Astrocyte (in vitro differentiated cells and primary cell): ENCODE measurements at regions not wholly inside any gene's neighbourhood (a gene's known extent, or its start where the extent isn't known, plus 50 kb on each side); places are given as distances from the start of the nearest gene placed in this dataset.

ENCODE experiments used
- DNase-seq: peaks from one replicate; pipeline ENCODE4 v3.0.0-alpha.2; 2010; ENCODE audit warnings: low read depth
- FAIRE-seq: peaks from 2 replicates; lab custom pipeline; 2011; peaks lifted over from hg19 to GRCh38; lab: Jason Lieb, UNC
- H2AFZ ChIP-seq: 2 replicates; pipeline ENCODE4 v1.6.0; 2012; ENCODE audit warnings: low read depth, low read length, inconsistent platforms
- H3K27ac ChIP-seq: 2 replicates; pipeline ENCODE4 v1.5.1; 2011; ENCODE audit warnings: low read depth, low read length, inconsistent platforms
- H3K27me3 ChIP-seq: 2 replicates; pipeline ENCODE4 v1.6.0; 2011; ENCODE audit warnings: low read length, inconsistent platforms; ENCODE audit not compliant: insufficient read depth
- H3K36me3 ChIP-seq: 2 replicates; pipeline ENCODE4 v1.5.1; 2011; ENCODE audit warnings: low read length, inconsistent platforms; ENCODE audit not compliant: insufficient read depth
- H3K4me1 ChIP-seq: 2 replicates; pipeline ENCODE4 v1.5.1; 2011; ENCODE audit warnings: low read length, inconsistent platforms; ENCODE audit not compliant: insufficient read depth
- H3K4me2 ChIP-seq: 2 replicates; pipeline ENCODE4 v1.6.0; 2012; ENCODE audit warnings: low read length, inconsistent platforms
- H3K4me3 ChIP-seq: 2 replicates; pipeline ENCODE4 v1.5.1; 2011; ENCODE audit warnings: low read depth, mild to moderate bottlenecking, low read length, inconsistent platforms; ENCODE audit not compliant: insufficient read depth
- H3K79me2 ChIP-seq: 2 replicates; pipeline ENCODE4 v1.6.0; 2012; ENCODE audit warnings: mild to moderate bottlenecking, low read length, inconsistent platforms; ENCODE audit not compliant: insufficient read depth
- H3K9ac ChIP-seq: 2 replicates; pipeline ENCODE4 v1.6.0; 2012; ENCODE audit warnings: mild to moderate bottlenecking, low read length, inconsistent platforms
- H3K9me3 ChIP-seq: 2 replicates; pipeline ENCODE4 v1.5.1; 2012; ENCODE audit warnings: low read depth, mild to moderate bottlenecking, low read length, inconsistent platforms; ENCODE audit not compliant: insufficient read depth
- H4K20me1 ChIP-seq: 2 replicates; pipeline ENCODE4 v1.6.0; 2012; ENCODE audit warnings: low read length, inconsistent platforms; ENCODE audit not compliant: insufficient read depth
- H3K27ac Mint-ChIP-seq: one replicate; pipeline ENCODE4 v1.8.0; 2021; ENCODE audit warnings: mild to moderate bottlenecking, mixed read lengths; ENCODE audit not compliant: unreplicated experiment
- H3K27me3 Mint-ChIP-seq: one replicate; pipeline ENCODE4 v1.8.0; 2021; ENCODE audit warnings: low read depth, mixed read lengths; ENCODE audit not compliant: unreplicated experiment
- H3K36me3 Mint-ChIP-seq: one replicate; pipeline ENCODE4 v1.8.0; 2021; ENCODE audit warnings: low read depth, mixed read lengths; ENCODE audit not compliant: unreplicated experiment
- H3K4me1 Mint-ChIP-seq: one replicate; pipeline ENCODE4 v1.8.0; 2021; ENCODE audit warnings: low read depth, mixed read lengths; ENCODE audit not compliant: unreplicated experiment
- H3K4me3 Mint-ChIP-seq: one replicate; pipeline ENCODE4 v1.8.0; 2021; ENCODE audit warnings: mild to moderate bottlenecking, moderate library complexity, mixed read lengths; ENCODE audit not compliant: unreplicated experiment
- H3K9me3 Mint-ChIP-seq: one replicate; pipeline ENCODE4 v1.8.0; 2021; ENCODE audit warnings: mild to moderate bottlenecking, mixed read lengths; ENCODE audit not compliant: unreplicated experiment
- CTCF ChIP-seq: IDR thresholded peaks from 2 replicates; pipeline ENCODE4 v1.5.1; 2011; ENCODE audit warnings: low read depth, mild to moderate bottlenecking, inconsistent platforms, low read length, moderate library complexity; ENCODE audit not compliant: insufficient read depth
- EZH2 ChIP-seq: IDR thresholded peaks from 2 replicates; pipeline ENCODE4 v1.6.1; 2012; ENCODE audit warnings: mild to moderate bottlenecking, low read length, inconsistent platforms; ENCODE audit not compliant: insufficient read depth

GRCh38 chr21:35351434-35351833, 302.3 kb upstream of the RUNX1 start:
- DNase-seq (no peak), FAIRE-seq (no peak)
- Histone ChIP-seq H3K4me3 (no peak overlapping the region), H3K27me3 (no peaks in the 10 kb centered on the region), H3K9me3 (no peaks in the 10 kb centered on the region), H3K36me3 (no peaks in the 10 kb centered on the region), H3K9ac (peak overlapping the region; percentile 21), H3K4me2 (no peak overlapping the region), H3K4me1 (peaks cover 13% of the 10 kb centered on the region), H3K27ac (peak overlapping the region; percentile 64), H4K20me1 (no peaks in the 10 kb centered on the region), H3K79me2 (no peaks in the 10 kb centered on the region), H2AFZ (no peak overlapping the region)
- Mint-ChIP-seq H3K27me3 (no peaks in the 10 kb centered on the region), H3K27ac (peak overlapping the region; percentile 99), H3K9me3 (peaks cover 2% of the 10 kb centered on the region), H3K4me1 (peaks cover 39% of the 10 kb centered on the region), H3K4me3 (no peak overlapping the region), H3K36me3 (no peaks in the 10 kb centered on the region)
- TF ChIP-seq CTCF = no peak
- no peak for TF ChIP-seq EZH2

- H3K36me3 ChIP-seq = no peaks in the 10 kb centered on the region
- no peak overlapping the region for H3K4me2 ChIP-seq
- H3K27ac ChIP-seq = no peak overlapping the region
- H3K9ac ChIP-seq = no peak overlapping the region
- DNase-seq (peak; percentile 36), FAIRE-seq (no peak)
- peak overlapping the region; percentile 99 for H3K27ac Mint-ChIP-seq
- no peaks in the 10 kb centered on the region for H4K20me1 ChIP-seq
- H2AFZ ChIP-seq = no peak overlapping the region
- peaks cover 39% of the 10 kb centered on the region for H3K4me1 Mint-ChIP-seq
- no peaks in the 10 kb centered on the region for H3K27me3 ChIP-seq
- TF ChIP-seq CTCF = no peak
- TF ChIP-seq EZH2 = no peak
- H3K79me2 ChIP-seq = no peaks in the 10 kb centered on the region
- no peaks in the 10 kb centered on the region for H3K9me3 ChIP-seq
- no peaks in the 10 kb centered on the region for H3K36me3 Mint-ChIP-seq
- H3K27me3 Mint-ChIP-seq = no peaks in the 10 kb centered on the region
- no peak overlapping the region for H3K4me3 ChIP-seq
- no peak overlapping the region for H3K4me3 Mint-ChIP-seq
- peaks cover 2% of the 10 kb centered on the region for H3K9me3 Mint-ChIP-seq
- peaks cover 13% of the 10 kb centered on the region for H3K4me1 ChIP-seq
Observed at GRCh38 chr21:35350965-35351364, 301.9 kb upstream of the RUNX1 start.

GRCh38 chr21:35349376-35350080, 300.4 kb upstream of the RUNX1 start:
- Histone ChIP-seq H4K20me1 (no peaks in the 10 kb centered on the region), H2AFZ (no peak overlapping the region), H3K27ac (no peak overlapping the region), H3K79me2 (no peaks in the 10 kb centered on the region), H3K36me3 (no peaks in the 10 kb centered on the region), H3K9ac (no peak overlapping the region), H3K4me2 (no peak overlapping the region), H3K4me3 (no peak overlapping the region), H3K27me3 (no peaks in the 10 kb centered on the region), H3K4me1 (peaks cover 13% of the 10 kb centered on the region), H3K9me3 (no peaks in the 10 kb centered on the region)
- H3K9me3 Mint-ChIP-seq = peaks cover 8% of the 10 kb centered on the region
- H3K4me3 Mint-ChIP-seq = no peak overlapping the region
- DNase-seq = peak; percentile 92
- H3K4me1 Mint-ChIP-seq = peaks cover 39% of the 10 kb centered on the region
- TF ChIP-seq EZH2 (no peak), CTCF (no peak)
- no peaks in the 10 kb centered on the region for H3K27me3 Mint-ChIP-seq
- no peaks in the 10 kb centered on the region for H3K36me3 Mint-ChIP-seq
- peak overlapping the region; percentile 85 for H3K27ac Mint-ChIP-seq
- FAIRE-seq = no peak
